ENCODE measurements at regions not wholly inside any gene's neighbourhood (a gene's known extent, or its start where the extent isn't known, plus 50 kb on each side); places are given as distances from the start of the nearest gene placed in this dataset.
A peak's percentile ranks its signal among the peaks of the same experiment; 100 is the strongest.

DNA sequence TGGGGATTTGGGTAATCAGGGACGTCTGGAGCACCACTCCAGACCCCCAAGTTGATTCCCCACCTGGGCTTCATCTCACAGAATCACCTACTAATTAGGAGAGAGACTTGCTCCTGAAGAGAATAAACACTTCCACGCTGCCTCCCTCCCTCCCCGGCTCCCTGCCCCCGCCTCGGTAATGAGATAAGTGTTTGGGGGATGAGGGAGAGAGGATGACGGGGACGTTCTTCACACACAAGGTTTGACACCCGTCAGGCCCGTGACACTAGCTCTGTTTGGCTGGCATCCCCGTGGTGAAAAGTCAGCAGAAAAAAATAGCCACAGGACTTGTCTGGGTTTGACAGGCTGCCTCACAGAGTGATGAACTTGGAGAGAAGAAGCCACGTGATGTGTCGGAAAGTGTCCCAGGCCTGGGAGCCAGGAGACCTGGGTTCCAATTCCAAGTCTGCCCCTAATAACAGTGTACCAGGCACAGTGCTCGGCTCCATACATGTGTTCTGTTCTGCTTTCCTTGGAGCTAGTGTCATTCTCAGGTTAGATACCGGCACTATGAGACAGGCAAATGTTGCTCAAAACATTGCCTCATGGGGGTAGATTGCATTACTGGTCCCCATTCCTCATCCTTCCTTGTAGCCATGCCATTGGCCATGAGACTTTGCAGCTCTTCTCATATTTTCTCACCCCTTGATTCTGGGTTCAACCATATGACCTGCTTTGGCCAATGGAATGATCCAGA lies 578.0 kb downstream of the BCOR start:
- Histone ChIP-seq H3K4me1 (ENCODE audit: control insufficient read depth, insufficient read depth, low read length) (peaks cover 44% of the 10 kb centered on the region), H3K27me3 (ENCODE audit: control insufficient read depth, insufficient read depth, low read length) (peaks cover 56% of the 10 kb centered on the region), H3K9me3 (replicated peaks; ENCODE audit: control insufficient read depth, low read depth, low read length) (peaks cover 7% of the 10 kb centered on the region), H3K36me3 (ENCODE audit: control insufficient read depth, insufficient read depth, low read length) (no peaks in the 10 kb centered on the region), H3K27ac (ENCODE audit: low read length) (no peak overlapping the region), H3K4me3 (ENCODE audit: low read length) (no peak overlapping the region)
- no peak for DNase-seq
- 82% methylated on average over 8 of the region's 14 CpGs for WGBS (ENCODE audit: insufficient coverage)

DNA sequence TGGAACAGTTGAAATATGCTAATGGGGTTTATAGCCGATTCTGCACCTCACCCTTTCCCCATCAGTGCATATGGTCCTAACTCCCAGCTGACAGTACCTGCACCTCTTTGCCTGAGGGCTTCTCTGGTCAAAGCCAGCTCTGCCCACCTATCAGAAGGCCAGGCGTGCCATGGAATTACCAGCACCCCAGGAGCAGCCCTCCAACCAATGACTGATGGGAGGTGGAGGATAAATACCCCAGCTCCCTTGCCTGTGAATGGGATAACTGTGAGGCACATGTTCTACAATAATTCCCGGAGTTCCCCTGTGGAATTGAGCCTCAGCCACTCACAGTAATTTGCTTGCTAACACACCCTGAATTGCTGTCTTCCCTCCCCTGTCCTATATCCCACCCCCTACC lies 572.0 kb downstream of the BCOR start:
- Histone ChIP-seq H3K27ac (ENCODE audit: low read length) (no peak overlapping the region), H3K9me3 (replicated peaks; ENCODE audit: control insufficient read depth, low read depth, low read length) (peaks cover 7% of the 10 kb centered on the region), H3K36me3 (ENCODE audit: control insufficient read depth, insufficient read depth, low read length) (no peaks in the 10 kb centered on the region), H3K27me3 (ENCODE audit: control insufficient read depth, insufficient read depth, low read length) (peaks cover 24% of the 10 kb centered on the region), H3K4me1 (ENCODE audit: control insufficient read depth, insufficient read depth, low read length) (peaks cover 9% of the 10 kb centered on the region), H3K4me3 (ENCODE audit: low read length) (no peak overlapping the region)
- DNase-seq = no peak
- WGBS (ENCODE audit: insufficient coverage) = 50% methylated on average over 1 of the region's 3 CpGs

DNA sequence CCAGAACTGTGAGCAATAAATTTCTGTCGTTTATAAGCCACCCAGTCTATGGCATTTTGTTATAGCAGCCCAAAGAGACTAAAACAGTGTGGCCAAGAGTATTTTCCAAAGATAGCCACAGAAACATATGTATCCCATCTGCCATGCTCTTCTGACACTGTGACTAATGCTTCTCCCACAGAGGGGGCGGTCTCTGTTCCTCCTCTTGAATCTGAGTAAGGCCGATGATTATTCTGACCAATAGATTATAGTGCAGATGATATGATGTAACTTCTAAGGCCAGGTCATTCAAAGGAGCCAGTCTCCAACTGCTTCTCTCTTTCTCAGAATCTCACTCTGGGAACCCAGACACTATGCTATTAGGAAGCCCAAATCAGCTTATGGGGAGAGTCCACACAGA lies 570.7 kb downstream of the BCOR start:
- Histone ChIP-seq H3K27me3 (ENCODE audit: control insufficient read depth, insufficient read depth, low read length) (peaks cover 18% of the 10 kb centered on the region), H3K4me1 (ENCODE audit: control insufficient read depth, insufficient read depth, low read length) (peaks cover 4% of the 10 kb centered on the region), H3K9me3 (replicated peaks; ENCODE audit: control insufficient read depth, low read depth, low read length) (peaks cover 8% of the 10 kb centered on the region), H3K27ac (ENCODE audit: low read length) (no peak overlapping the region), H3K4me3 (ENCODE audit: low read length) (no peak overlapping the region), H3K36me3 (ENCODE audit: control insufficient read depth, insufficient read depth, low read length) (no peaks in the 10 kb centered on the region)
- WGBS (ENCODE audit: insufficient coverage) = no CpG with 5 or more reads among the region's 3 CpGs
- DNase-seq = no peak

DNA sequence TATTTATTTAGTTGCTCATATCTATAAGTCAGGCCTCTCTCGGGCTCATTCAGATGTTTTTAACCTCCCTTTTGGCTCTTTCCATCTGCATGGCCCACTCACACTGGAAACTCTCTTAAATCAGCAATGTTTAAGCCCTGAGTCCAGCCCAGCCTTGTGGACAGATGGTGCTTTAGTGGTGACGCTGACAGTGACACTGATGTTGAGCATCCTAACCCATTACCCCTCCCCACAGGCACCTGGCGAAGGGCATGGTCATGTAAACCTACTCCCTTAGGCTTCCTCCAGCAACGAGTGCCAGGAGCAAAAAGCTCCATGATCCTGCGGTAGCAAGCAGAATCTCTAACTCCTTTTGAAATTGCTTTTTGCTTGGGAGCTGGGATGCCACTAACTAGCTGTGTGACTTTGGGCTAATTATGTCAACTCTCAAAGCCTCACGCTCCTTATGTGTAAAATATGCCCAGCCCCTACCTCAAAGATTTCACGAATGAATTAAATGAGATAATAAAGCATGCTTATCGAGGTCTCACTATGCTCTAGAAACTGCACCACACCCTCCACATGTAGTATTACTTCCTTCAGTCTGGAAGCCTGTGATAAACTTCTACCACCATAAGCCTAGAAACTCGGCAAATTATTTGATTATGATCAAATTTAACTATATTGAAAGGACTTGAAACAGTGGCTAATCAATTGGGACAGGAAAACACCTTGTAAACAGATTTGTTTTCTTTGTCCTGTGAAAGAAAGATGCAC lies 569.4 kb downstream of the BCOR start:
- peaks cover 8% of the 10 kb centered on the region for H3K9me3 ChIP-seq (replicated peaks; ENCODE audit: control insufficient read depth, low read depth, low read length)
- H3K4me3 ChIP-seq (ENCODE audit: low read length) = no peak overlapping the region
- no peak for DNase-seq
- H3K27ac ChIP-seq (ENCODE audit: low read length) = no peak overlapping the region
- peaks cover 2% of the 10 kb centered on the region for H3K4me1 ChIP-seq (ENCODE audit: control insufficient read depth, insufficient read depth, low read length)
- peaks cover 20% of the 10 kb centered on the region for H3K27me3 ChIP-seq (ENCODE audit: control insufficient read depth, insufficient read depth, low read length)
- H3K36me3 ChIP-seq (ENCODE audit: control insufficient read depth, insufficient read depth, low read length) = no peaks in the 10 kb centered on the region
- WGBS (ENCODE audit: insufficient coverage) = 49% methylated on average over 3 of the region's 9 CpGs

DNA sequence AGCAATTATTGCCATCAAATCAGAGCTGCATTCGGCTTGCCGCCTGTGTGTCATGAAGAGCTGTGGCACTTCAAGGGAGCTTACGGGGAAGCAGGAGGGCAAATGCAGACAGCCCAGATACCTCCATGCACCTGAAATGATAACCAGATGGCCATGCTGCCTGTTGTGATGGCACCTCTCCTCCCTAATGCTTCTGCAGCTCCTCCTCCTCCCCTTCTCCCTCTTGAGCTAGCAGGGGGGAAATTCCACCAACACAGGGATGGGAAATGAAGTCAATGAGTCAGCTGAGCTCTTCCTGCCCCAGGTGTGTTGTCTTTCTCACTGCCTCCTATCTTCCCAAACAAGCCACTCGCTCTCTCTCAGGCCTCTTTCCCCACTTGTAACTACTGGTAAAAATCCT lies 565.0 kb downstream of the BCOR start:
- Histone ChIP-seq H3K27ac (ENCODE audit: low read length) (no peak overlapping the region), H3K4me1 (ENCODE audit: control insufficient read depth, insufficient read depth, low read length) (peaks cover 5% of the 10 kb centered on the region), H3K27me3 (ENCODE audit: control insufficient read depth, insufficient read depth, low read length) (peaks cover 30% of the 10 kb centered on the region), H3K4me3 (ENCODE audit: low read length) (no peak overlapping the region), H3K36me3 (ENCODE audit: control insufficient read depth, insufficient read depth, low read length) (no peaks in the 10 kb centered on the region), H3K9me3 (replicated peaks; ENCODE audit: control insufficient read depth, low read depth, low read length) (peaks cover 3% of the 10 kb centered on the region)
- DNase-seq = no peak
- 86% methylated on average over 3 of the region's 4 CpGs for WGBS (ENCODE audit: insufficient coverage)

GRCh38 chrX:39534949-39535348 lies 562.8 kb downstream of the BCOR start:
- Histone ChIP-seq H3K27ac (ENCODE audit: low read length) (no peak overlapping the region), H3K27me3 (ENCODE audit: control insufficient read depth, insufficient read depth, low read length) (peaks cover 29% of the 10 kb centered on the region), H3K9me3 (replicated peaks; ENCODE audit: control insufficient read depth, low read depth, low read length) (peaks cover 3% of the 10 kb centered on the region), H3K4me3 (ENCODE audit: low read length) (no peak overlapping the region), H3K4me1 (ENCODE audit: control insufficient read depth, insufficient read depth, low read length) (peaks cover 5% of the 10 kb centered on the region), H3K36me3 (ENCODE audit: control insufficient read depth, insufficient read depth, low read length) (no peaks in the 10 kb centered on the region)
- DNase-seq = no peak
- WGBS (ENCODE audit: insufficient coverage) = 82% methylated on average over 6 of the region's 7 CpGs

DNA sequence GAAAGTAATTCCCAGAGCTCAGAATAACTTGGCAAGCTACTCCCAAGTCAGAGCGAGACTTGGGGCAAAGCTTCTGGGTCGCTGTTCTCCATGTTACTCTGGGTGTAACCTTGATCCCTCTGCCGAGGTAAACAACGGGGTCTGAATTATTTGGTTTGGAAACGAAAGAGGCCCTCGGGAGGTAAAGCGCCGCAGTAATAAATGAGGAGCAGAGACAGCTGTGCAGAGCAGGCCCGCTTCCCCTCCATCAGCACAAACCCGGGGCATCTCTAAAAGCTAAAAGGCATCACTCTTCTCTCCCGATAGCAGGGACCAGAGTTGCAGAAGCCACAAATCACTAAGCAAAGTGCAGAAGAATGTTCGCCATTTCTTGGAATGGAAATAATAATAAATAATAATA lies 561.5 kb downstream of the BCOR start:
- Histone ChIP-seq H3K27ac (ENCODE audit: low read length) (no peak overlapping the region), H3K27me3 (ENCODE audit: control insufficient read depth, insufficient read depth, low read length) (peaks cover 38% of the 10 kb centered on the region), H3K9me3 (replicated peaks; ENCODE audit: control insufficient read depth, low read depth, low read length) (peaks cover 3% of the 10 kb centered on the region), H3K4me3 (ENCODE audit: low read length) (no peak overlapping the region), H3K4me1 (ENCODE audit: control insufficient read depth, insufficient read depth, low read length) (peaks cover 5% of the 10 kb centered on the region), H3K36me3 (ENCODE audit: control insufficient read depth, insufficient read depth, low read length) (no peaks in the 10 kb centered on the region)
- 42% methylated on average over 8 of the region's 12 CpGs for WGBS (ENCODE audit: insufficient coverage)
- DNase-seq = peak; percentile 40

DNA sequence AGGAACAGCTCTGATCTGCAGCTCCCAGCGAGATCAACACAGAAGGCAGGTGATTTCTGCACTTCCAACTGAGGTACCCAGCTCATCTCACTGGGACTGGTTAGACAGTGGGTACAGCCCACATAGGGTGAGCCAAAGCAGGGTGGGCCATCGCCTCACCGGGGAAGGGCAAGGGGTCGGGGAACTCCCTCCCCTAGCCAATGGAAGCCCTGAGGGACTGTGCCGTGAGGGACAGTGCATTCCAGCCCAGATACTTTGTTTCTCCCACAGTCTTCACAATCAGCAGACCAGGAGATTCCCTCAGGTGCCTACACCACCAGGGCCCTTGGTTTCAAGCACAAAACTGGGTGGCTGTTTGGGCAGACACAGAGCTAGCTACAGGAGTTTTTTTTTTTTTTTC lies 555.9 kb downstream of the BCOR start:
- peaks cover 25% of the 10 kb centered on the region for H3K27me3 ChIP-seq (ENCODE audit: control insufficient read depth, insufficient read depth, low read length)
- no peaks in the 10 kb centered on the region for H3K36me3 ChIP-seq (ENCODE audit: control insufficient read depth, insufficient read depth, low read length)
- DNase-seq = no peak
- no peaks in the 10 kb centered on the region for H3K4me1 ChIP-seq (ENCODE audit: control insufficient read depth, insufficient read depth, low read length)
- no peaks in the 10 kb centered on the region for H3K9me3 ChIP-seq (replicated peaks; ENCODE audit: control insufficient read depth, low read depth, low read length)
- H3K4me3 ChIP-seq (ENCODE audit: low read length) = no peak overlapping the region
- H3K27ac ChIP-seq (ENCODE audit: low read length) = no peak overlapping the region
- 67% methylated on average over 4 of the region's 5 CpGs for WGBS (ENCODE audit: insufficient coverage)

DNA sequence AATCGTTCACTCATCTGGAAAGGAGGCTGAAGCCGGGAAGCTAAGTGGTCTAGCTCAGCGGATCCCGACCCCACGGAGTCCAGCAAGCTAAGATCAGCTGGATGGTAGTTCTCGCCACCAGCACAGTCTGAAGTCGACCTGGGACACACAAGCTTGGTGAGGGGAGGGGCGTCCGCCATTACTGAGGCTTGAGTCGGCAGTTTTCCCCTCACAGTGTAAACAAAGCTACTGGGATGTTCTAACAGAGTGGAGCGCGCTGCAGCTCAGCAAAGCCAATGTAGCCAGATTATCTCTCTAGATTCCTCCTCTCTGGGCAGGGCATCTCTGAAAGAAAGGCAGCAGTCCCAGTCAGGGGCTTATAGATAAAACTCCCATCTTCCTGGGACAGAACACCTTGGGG lies 555.4 kb downstream of the BCOR start:
- Histone ChIP-seq H3K4me3 (ENCODE audit: low read length) (no peak overlapping the region), H3K36me3 (ENCODE audit: control insufficient read depth, insufficient read depth, low read length) (no peaks in the 10 kb centered on the region), H3K27me3 (ENCODE audit: control insufficient read depth, insufficient read depth, low read length) (peaks cover 22% of the 10 kb centered on the region), H3K4me1 (ENCODE audit: control insufficient read depth, insufficient read depth, low read length) (no peaks in the 10 kb centered on the region), H3K9me3 (replicated peaks; ENCODE audit: control insufficient read depth, low read depth, low read length) (no peaks in the 10 kb centered on the region), H3K27ac (ENCODE audit: low read length) (no peak overlapping the region)
- no peak for DNase-seq
- 65% methylated on average over 9 of the region's 12 CpGs for WGBS (ENCODE audit: insufficient coverage)

- WGBS (ENCODE audit: insufficient coverage) = 62% methylated on average over 5 of the region's 11 CpGs
Observed at GRCh38 chrX:39550795-39551361, 546.9 kb downstream of the BCOR start.

More at GRCh38 chrX:39550795-39551361, 546.9 kb downstream of the BCOR start:
- H3K9me3 ChIP-seq (replicated peaks; ENCODE audit: control insufficient read depth, low read depth, low read length) = no peaks in the 10 kb centered on the region
- no peak for DNase-seq
- H3K4me3 ChIP-seq (ENCODE audit: low read length) = no peak overlapping the region
- no peak overlapping the region for H3K27ac ChIP-seq (ENCODE audit: low read length)
- H3K4me1 ChIP-seq (ENCODE audit: control insufficient read depth, insufficient read depth, low read length) = no peaks in the 10 kb centered on the region
- no peaks in the 10 kb centered on the region for H3K36me3 ChIP-seq (ENCODE audit: control insufficient read depth, insufficient read depth, low read length)
- H3K27me3 ChIP-seq (ENCODE audit: control insufficient read depth, insufficient read depth, low read length) = peaks cover 40% of the 10 kb centered on the region

Data from muscle of leg (tissue), 3 donors.